Medulla oblongata (tissue), 1 donor: ENCODE measurements at regions not wholly inside any gene's neighbourhood (a gene's known extent, or its start where the extent isn't known, plus 50 kb on each side); places are given as distances from the start of the nearest gene placed in this dataset.

ENCODE experiments used
- DNase-seq: peaks from one replicate; pipeline ENCODE4 v3.0.0-alpha.2; 2015; ENCODE audit errors: extremely low spot score

DNA sequence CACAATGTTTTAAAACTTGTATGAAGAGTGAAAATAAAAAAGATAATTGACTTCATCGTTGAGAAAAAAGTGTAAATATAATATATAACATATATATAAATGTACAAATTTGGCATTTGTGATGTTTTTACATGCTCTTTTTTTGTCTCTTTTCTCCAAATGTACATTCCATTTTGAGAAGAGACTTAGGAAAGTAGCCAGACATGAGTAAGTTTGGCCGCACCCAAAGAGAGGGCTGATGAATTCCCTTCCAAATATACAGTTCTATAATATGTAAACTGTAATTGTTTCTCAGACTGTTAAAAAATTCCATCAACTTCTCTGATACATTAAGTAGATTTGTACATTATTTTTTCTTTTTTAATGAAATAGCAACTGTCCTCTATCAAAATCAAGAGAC lies 193.2 kb upstream of the MAP3K1 start:
- no peak for DNase-seq

DNA sequence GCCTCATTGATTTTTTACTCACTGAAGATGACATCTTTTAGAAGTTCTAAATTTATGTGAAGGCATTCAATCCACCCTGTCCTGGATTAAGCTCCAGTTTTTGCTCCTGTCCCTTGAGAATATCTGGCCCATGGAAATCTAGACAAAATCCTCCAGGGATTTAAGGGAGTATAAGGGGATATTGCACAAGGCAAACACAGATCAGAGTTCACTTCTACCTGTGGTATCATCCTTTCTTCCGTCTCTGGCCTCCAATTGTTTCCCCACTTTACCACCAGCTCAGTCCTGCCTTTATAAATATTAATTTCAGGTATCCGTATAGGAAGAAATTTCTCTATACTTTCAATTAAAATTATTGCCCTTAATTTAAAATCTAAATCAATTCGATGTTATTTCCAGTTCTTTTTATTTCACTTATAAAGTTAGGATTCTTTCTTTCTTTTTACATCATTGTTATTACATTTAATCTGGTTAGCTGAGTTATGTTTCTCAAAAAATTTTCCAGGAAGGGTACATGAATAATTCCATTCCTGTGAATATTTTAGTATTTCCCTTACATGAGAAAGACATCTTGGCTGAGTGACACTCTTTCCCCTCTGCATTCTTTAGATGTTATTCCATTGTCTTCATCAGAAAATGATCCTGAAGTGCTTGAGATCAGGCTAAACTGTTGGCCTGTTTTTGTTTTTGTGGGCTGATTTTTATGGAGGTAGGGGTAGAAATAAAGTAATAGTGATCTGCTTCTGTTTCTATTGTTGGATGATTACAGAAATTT lies 194.3 kb upstream of the MAP3K1 start:
- no peak for DNase-seq

DNA sequence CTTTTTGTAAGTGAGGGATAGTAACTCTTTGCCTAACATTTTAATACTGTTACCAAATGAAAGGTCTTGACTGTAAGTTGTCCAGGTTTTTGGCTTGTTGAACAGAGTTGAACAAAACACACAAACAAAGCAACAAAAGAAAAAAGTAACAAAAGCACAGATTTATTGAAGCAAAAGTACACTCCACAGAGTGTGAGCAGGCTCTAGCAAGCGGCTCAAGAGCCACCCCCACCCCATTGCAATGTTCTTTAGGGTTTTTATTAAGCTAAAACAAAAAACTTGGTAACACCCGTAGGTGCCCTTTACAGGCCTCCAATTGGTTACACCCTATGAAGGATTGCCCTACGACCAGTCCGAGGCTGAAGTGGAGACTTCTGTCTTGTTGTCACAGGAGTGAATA lies 197.4 kb upstream of the MAP3K1 start:
- DNase-seq: no peak

DNA sequence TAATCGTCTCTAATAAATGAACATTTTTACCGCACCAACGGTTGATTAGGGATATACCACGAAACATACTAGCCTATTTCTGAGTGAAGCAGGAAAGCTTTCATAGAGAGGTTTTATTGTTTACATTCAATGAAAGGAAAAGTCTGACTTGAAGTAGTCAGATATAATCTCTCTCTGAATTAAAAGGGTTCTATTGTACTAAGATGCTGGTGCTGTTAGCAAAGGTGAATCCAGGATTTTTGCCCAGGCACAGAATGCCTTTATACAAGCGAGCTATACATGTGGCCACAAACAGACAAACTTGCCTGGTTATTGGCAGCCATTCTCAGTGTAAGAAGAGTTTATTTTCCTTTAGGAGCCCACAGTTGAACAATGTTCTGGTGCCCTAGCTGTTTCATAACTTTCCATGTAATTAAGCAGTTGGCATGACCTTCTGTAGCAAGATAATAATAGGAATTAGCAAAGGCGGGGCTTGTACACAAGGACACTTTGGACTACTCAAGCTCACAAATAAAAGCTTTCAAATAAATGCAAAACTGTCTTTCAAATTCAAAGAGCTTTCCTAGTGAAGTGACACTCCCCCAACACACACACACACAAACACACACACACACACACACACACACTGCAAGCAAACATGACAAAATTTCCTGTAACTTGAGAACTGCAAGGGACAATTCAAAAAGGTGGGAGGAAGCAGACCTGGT lies 198.7 kb upstream of the MAP3K1 start:
- DNase-seq: no peak

DNA sequence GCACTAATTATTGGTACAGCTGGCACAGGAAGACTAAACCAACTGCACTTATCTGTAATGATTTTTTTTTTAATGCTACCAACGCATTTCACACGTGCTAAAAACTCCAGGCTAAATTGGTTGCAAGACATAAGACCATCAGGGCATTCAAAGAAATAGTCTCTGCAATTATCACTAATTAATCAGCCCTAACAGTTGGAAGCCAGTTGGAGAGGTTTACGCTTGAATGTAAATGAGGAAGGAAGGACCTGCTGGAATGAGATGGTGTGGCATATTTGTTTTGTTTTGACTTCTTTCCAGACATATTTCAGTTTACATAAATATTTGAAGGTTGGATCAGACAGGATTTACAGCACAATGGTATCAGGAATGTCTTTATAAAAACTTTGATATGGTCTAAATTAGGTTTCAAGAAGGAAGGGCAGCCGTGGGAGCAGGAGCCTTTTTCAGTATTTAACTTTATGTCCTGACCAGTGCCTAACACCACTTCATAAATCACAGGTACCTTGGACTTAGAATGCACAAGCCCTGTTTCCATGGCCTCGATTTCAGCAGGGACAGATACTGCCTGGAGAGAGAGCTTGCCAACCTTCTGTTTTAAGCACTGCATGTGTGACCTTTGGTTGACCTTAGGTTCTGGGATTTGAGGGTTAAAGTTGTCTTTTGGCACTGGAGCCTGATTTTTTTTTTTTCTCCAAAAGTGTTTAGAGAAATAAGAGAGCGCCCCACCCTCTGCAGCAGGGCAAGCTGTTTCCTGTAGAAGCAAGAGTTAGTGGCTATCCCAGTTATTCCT lies 199.8 kb upstream of the MAP3K1 start:
- DNase-seq: no peak

DNA sequence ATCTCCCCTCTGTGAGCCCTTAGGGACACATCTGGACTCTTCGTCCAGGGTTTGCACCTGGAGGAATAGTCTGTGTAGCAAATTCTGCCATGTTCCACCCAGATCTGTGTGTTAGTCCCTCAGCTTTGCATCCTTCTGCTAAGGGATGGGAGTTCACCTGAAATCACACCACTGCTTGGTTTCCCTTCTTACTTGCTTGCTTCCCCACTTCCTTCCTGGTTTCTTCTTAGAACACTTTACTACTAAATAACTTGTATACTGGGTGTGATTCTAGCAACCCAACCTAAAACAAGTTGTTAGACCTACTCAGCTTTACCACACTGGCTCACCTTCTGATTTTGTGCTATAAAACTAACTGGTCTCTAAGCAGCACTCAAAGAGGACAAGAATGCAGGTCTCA lies 202.6 kb upstream of the MAP3K1 start:
- no peak for DNase-seq

DNA sequence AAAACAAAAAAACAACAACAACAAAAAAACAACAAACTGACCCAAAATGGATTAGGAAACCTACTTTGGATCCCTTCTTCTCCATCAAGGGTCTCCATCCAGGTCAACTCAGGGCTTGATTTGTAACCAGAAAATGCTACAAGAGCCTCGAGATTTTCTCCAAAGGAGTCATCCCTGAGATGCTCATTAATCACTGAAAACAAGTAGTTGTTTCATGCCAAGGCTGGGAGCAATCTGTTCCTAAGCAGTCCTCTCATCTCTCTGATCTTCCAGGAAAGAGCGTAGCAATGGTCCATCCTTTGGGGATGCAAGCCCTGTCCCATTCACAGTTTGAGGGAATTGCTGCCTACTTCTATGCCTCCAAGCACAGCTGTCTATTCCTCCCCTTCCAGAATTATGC lies 203.0 kb upstream of the MAP3K1 start:
- no peak for DNase-seq

DNA sequence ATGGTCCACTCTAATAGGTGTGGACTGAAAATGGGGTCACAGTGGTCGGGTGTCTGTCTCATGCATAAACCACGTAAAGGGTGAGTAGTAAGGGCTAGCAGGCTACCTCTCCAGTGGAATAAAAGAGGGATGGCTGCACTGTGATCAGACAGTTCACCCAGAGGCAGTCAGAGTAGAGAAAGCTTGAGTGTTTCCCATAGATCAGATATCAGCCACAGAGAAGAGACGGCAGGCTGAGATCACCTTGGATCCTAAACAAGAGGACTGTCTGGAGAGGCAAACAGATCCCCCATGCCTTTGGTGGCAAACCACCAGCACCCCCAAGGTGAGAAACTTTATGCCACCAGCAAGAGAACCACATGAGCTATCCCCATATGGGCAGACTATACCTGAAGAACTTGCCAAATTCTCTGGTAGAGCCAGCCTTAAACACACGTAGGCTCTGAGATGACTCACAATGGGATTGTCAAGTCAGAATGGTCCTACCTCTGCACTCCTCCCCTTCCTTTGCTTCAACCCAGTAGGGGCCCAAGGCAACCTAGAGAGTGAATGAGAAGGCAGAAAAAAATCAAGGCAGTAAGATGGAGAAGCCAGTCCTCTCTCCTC lies 205.2 kb upstream of the MAP3K1 start:
- DNase-seq: no peak

DNA sequence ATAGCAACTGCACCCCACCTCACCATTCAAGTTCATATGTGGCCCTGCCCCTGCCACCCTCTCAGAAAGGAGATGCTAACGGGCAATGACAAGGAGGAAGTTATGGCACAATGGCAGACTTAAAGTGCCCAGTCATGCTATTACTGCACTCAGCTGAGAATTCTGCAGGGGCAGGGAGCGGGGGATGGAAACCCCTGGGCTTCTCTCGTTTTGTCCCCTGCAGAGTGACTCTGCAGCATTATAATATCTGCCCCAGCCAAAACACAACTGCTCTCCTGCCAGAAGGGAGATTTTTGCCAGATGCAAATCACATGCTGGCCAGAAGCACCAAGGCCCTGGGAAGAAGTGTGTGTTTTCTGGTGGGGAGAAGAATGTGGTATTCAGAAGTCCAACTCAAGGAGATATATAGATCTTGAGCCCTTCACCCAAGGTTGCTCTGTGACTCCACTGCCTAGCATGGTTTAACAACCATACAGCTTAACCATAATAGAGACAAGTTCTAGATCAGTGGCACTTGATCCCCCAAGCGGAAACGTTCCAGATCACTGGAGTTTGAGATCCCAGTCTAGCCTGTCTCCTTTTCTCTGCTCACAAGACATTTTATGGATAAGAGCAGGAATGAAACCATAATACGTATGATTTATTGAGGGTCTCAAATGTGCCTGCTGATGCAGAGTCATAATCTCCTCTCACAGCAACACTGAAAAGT lies 207.0 kb upstream of the MAP3K1 start:
- peak; percentile 44 for DNase-seq

DNA sequence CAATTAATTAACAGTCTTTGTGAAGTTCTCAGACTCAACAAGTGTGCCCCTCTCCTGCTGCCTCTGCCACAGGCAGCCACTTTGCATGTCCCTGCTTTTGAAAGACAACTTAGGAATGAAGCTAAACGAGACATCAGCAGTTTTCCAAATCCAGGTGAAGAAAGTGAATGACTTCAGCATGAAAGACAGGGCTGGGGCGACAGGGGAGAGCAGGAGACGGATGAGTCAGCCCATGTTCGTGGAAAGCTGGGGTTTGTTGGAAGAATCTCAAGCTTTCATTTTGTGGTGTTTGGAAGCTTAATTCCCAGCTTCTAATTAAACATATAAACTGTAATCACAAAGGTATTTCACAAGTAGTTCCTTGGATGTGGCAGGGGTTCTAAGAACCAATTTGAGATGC lies 207.8 kb upstream of the MAP3K1 start:
- DNase-seq: peak; percentile 6

DNA sequence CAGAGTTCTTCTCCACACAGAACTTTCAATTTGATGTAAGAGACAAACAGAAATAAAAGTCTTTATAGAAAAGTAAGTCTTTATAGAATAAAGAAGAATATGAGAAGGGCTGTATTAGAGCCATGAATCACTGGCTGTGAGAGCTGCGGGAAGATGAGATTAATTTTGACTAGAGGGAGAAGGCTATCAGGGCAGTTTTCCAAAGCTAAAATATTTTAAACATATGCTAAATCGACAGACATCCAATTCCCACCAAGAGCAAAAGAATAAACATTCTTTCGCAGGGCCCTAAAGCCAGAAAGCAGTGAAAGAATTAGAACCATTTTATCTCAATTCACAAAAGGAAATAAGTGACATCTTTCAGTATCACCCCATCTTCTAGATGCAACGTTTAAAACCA lies 208.3 kb upstream of the MAP3K1 start:
- no peak for DNase-seq

DNA sequence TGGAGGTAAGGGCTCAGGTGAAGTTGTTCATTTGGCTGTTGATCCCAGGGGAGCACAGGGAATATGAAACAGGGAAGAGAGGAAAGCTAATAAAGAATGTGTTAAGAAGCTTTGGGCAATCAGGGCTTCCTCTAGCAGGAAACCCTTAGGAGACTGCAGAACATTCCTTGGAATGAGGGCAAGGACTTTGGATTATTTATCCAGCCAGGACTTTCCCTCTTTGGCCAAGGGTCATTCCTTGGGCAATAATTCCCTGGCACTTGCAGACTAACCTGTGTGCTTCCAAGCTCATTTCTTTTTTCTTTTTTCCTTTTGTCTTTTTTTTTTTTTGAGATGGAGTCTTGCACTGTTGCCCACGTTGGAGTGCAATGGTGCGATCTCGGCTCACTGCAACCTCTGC lies 209.2 kb upstream of the MAP3K1 start:
- DNase-seq: no peak

DNA sequence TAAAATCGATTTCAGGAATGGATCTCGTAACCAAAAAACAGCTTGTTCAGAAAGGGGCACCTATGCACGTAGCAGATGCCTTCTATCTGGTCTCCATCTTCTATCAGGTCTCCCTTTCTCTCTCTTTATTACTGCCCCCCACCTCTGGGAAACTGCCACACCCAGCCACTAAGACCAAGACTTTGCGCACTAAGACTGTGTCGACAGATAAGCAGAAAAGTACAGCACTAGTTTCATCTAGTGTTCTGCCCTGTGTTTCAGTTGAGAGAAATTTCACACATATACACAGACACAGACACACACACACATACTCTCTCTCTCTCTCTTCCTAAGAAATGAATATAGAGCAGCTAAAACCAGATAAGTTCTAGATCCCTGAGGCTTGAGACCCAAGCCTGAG lies 210.1 kb upstream of the MAP3K1 start:
- DNase-seq: no peak

DNA sequence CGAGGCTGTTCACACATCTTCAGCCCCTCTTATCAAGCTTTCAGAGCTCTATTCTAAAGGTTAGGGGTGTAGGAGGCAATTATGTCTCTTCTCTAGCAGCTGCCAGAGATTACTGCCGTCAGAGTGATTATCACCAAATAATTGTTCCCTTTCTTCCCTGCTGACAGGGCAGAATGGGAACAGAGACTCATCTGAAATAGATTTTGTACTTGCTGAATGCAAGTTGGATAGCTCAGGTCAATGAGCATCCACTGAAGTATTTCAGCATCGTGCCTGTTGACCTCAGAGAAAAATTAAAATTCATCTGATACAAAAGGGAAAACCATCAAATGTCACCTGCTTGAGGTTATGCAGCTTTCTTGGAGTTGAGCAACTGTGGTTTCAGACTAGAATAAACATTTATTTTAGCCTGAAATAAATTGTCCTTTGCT lies 213.7 kb upstream of the MAP3K1 start:
- DNase-seq: no peak

DNA sequence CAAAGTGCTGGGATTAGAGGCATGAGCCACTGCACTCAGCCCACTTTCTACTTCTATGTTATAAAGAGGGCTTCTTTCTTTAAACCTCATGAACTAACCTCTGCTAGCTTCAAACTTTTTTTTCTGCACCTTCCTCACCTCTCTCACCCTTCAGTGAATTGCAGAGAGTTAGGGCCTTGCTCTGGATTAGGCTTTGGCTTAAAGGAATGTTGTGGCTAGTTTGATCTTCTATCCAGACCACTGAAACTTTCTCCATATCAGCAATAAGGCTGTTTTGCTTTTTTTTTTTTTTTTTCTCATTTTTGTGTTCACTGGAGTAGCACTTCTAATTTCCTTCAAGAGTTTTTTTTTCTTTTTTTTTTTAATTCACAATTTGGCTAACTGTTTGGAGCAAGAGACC lies 216.4 kb upstream of the MAP3K1 start:
- DNase-seq: no peak

DNA sequence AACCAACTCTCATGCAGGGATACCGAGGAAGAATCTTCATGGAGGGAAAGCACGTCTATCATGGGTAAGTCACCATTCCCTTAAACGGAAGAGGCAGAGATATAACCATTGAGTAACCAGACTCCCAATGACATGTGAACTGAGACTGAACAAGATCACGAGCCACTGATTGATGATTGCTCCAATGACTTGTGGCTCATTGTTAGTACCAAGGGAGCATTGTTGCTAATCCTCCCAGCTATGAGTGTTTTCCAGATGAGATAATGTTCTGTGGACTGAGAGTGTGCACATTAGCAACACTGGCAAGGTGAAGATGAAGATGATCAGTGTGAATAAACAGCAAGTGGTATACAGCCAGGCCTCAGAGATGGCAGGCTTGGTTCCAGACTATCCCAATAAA lies 219.2 kb upstream of the MAP3K1 start:
- DNase-seq: no peak

DNA sequence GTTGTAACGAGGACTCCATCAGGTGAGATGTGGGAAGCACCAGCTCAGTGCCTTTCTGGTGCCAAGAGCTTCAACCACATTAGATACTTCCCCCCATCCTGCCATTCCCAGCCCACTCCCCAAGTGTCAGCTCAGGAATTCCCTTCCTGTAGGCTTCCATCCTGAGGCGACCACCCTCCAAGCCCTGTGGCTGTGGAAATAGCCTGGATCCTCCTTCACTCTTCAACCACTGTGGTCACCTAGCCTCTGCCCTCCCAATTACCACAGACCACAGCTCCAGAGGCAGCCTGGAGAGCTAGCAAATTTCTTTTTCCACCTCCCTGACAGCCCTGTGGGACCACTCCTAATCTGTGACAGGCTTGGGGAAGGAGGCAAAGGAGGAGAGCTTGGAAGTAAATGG lies 219.8 kb upstream of the MAP3K1 start:
- no peak for DNase-seq

DNA sequence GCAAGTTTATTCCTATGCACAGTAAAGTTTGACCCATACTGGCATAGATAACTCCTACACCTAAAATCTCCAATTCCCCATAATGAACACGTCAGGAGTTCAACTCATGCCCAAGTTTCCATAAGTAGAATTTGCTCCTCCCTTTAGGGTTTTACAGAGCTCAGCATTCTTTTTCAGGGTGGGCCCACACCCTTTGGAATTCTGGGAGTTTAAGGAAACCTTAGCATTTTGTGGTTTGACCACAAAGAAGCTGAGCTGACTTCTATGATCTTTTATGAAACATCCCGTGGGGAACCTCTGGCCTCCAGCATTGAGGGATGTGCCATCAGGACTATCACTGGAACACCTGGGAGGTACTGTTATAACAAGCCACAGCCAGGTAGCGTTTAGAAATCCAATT lies 220.6 kb upstream of the MAP3K1 start:
- no peak for DNase-seq

DNA sequence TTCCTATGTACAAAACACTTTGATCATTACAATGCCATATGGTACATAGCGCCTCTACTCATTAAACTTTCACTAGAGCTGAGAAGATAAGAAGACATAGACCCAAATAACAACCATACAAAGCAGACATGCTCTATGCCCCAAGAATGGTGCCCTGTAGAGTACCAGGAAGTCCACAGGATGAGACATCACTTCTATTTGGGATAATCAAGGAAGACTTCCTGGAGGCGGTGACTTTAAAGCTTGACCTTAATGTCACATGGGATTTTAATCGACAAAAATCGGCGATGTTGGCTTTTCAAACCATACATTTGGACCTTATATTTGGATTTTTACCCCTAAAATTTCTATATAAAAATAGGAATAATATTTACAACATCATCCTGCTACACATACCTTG lies 224.3 kb upstream of the MAP3K1 start:
- no peak for DNase-seq

DNA sequence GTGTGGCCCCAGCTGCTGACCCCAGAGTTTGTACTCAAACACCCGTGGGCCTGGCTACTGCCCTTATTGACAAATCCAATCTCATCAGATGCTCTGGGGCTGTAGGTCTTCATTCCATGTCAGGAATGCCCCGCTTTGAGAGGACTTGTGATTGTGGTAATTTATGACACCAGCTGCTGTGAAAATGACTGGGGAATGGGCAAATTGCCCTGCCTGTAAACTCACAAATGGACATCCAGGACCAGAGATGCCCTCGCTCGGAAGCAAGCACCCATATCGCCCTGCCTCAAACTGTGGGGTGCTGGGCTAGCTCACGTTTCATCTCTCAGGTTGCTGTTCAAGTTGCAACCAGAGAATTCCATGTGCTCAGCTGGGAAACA lies 225.9 kb upstream of the MAP3K1 start:
- no peak for DNase-seq

DNA sequence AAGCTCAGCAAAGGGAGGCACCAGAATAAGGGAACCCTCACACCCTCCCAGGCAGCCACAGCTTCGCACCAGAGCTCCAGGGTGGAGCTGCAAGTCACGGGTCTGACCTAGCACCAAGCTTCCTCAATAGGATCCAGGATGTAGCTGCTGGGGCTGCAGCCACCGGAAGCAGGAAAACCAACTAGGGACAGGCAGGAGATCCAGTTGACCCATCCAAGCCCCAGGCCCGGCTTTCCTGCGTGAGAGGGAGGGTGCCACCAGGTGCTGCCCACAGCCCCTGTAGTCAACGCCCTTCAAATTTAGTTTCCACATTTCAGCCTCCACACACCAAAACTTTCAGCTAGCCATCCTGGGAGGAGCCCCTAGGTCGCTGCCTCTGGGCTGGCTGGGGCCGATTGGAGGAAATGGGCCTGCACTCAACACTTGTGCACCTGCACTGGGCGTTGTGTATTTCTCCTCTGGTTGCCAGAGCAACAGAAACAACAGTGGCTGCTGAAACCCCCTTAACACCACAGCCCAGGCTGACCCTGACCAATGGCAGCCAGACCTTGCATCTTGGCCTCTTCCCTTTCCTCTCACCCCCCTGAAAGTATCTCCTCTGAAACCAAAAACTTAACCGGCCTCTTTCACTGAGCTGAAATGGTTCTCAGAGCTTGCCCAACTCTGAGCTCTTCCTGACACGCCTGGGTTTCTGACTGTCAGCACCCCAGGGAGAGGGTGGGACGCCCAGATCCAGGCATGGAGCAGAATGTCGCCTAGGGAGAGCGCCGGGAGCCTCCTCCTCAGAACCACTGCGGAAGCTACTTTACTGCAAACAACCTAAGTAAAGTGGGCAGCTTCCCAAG lies 226.5 kb upstream of the MAP3K1 start:
- no peak for DNase-seq
